ENCODE measurements at regions not wholly inside any gene's neighbourhood (a gene's known extent, or its start where the extent isn't known, plus 50 kb on each side); places are given as distances from the start of the nearest gene placed in this dataset.

GRCh38 chr6:167444602-167445346 lies 119.9 kb downstream of the TTLL2 start:
- DNase-seq = no peak

- no peak for DNase-seq
Observed at GRCh38 chr6:167445568-167445967, 120.7 kb downstream of the TTLL2 start.

- DNase-seq = no peak
Observed at GRCh38 chr6:167446046-167446445, 121.2 kb downstream of the TTLL2 start.

GRCh38 chr6:167446971-167447370 lies 122.1 kb downstream of the TTLL2 start:
- no peak for DNase-seq

GRCh38 chr6:167448378-167448777 lies 123.5 kb downstream of the TTLL2 start:
- DNase-seq = no peak

GRCh38 chr6:167449094-167449861 lies 124.4 kb downstream of the TTLL2 start:
- no peak for DNase-seq

GRCh38 chr6:167450626-167451025 lies 125.7 kb downstream of the TTLL2 start:
- DNase-seq = no peak

GRCh38 chr6:167452338-167453081 lies 127.6 kb downstream of the TTLL2 start:
- DNase-seq = no peak

GRCh38 chr6:167453082-167453446 lies 128.2 kb downstream of the TTLL2 start:
- no peak for DNase-seq

GRCh38 chr6:167454003-167454402 lies 129.1 kb downstream of the TTLL2 start:
- no peak for DNase-seq

- no peak for DNase-seq
Observed at GRCh38 chr6:167455371-167455770, 130.5 kb downstream of the TTLL2 start.

GRCh38 chr6:167462514-167463312 lies 137.8 kb downstream of the TTLL2 start:
- DNase-seq = no peak

GRCh38 chr6:167464177-167464576 lies 139.3 kb downstream of the TTLL2 start:
- no peak for DNase-seq

- DNase-seq = no peak
Observed at GRCh38 chr6:167465482-167465881, 140.6 kb downstream of the TTLL2 start.

GRCh38 chr6:167467282-167467681 lies 142.4 kb downstream of the TTLL2 start:
- DNase-seq = no peak

GRCh38 chr6:167467793-167468431 lies 143.0 kb downstream of the TTLL2 start:
- DNase-seq = no peak

GRCh38 chr6:167469101-167469500 lies 144.2 kb downstream of the TTLL2 start:
- no peak for DNase-seq

GRCh38 chr6:167469672-167470071 lies 144.8 kb downstream of the TTLL2 start:
- DNase-seq = no peak

- no peak for DNase-seq
Observed at GRCh38 chr6:167470101-167470835, 145.4 kb downstream of the TTLL2 start.

- no peak for DNase-seq
Observed at GRCh38 chr6:167470836-167471547, 146.1 kb downstream of the TTLL2 start.

GRCh38 chr6:167471548-167471930 lies 146.7 kb downstream of the TTLL2 start:
- DNase-seq = no peak
